GM23338 (cell line): ENCODE measurements at regions not wholly inside any gene's neighbourhood (a gene's known extent, or its start where the extent isn't known, plus 50 kb on each side); places are given as distances from the start of the nearest gene placed in this dataset.

Experiments
- ATAC-seq: fragments of 200-7000 bp; cut with Tn5 transposase; 3 replicates; pipeline ENCODE4 v1.9.1; 2020
- DNase-seq: peaks from one replicate; pipeline ENCODE4 v3.0.0-alpha.2; 2015; ENCODE audit warnings: low spot score
- H2AFZ ChIP-seq: fragments of 200-600 bp; sonication (generic); 2 replicates; pipeline ENCODE4 v1.8.0; 2016; ENCODE audit warnings: antibody characterized with exemption, mild to moderate bottlenecking, moderate library complexity
- H3F3A ChIP-seq: fragments of 200-600 bp; sonication (generic); replicated peaks from 2 replicates; pipeline ENCODE4 v1.8.0; 2017; ENCODE audit warnings: antibody characterized with exemption, mixed run types, low read depth
- H3K27ac ChIP-seq: fragments of 200-600 bp; sonication (generic); 2 replicates; pipeline ENCODE4 v1.6.1; 2016; ENCODE audit warnings: low read depth
- H3K27me3 ChIP-seq: fragments of 200-600 bp; sonication (generic); 2 replicates; pipeline ENCODE4 v1.8.0; 2016; ENCODE audit warnings: mild to moderate bottlenecking, mixed run types, moderate library complexity; ENCODE audit not compliant: insufficient read depth
- H3K36me3 ChIP-seq: fragments of 200-600 bp; sonication (generic); 2 replicates; pipeline ENCODE4 v1.8.0; 2016; ENCODE audit warnings: mild to moderate bottlenecking; ENCODE audit not compliant: insufficient read depth
- H3K4me1 ChIP-seq: fragments of 200-600 bp; sonication (generic); 2 replicates; pipeline ENCODE4 v1.8.0; 2016; ENCODE audit warnings: mild to moderate bottlenecking, moderate library complexity; ENCODE audit not compliant: insufficient read depth
- H3K4me2 ChIP-seq: fragments of 200-600 bp; sonication (generic); 2 replicates; pipeline ENCODE4 v1.7.1; 2017; ENCODE audit warnings: mixed run types
- H3K4me3 ChIP-seq: fragments of 200-600 bp; sonication (generic); 2 replicates; pipeline ENCODE4 v1.6.1; 2016; ENCODE audit warnings: mixed run types
- H3K79me2 ChIP-seq: fragments of 200-600 bp; sonication (generic); replicated peaks from 2 replicates; pipeline ENCODE4 v1.8.0; 2017; ENCODE audit warnings: mild to moderate bottlenecking; ENCODE audit not compliant: insufficient read depth
- H3K9me2 ChIP-seq: fragments of 200-600 bp; sonication (generic); 2 replicates; pipeline ENCODE4 v1.8.0; 2017; ENCODE audit not compliant: insufficient read depth
- H4K20me1 ChIP-seq: fragments of 200-600 bp; sonication (generic); replicated peaks from 2 replicates; pipeline ENCODE4 v1.8.0; 2017; ENCODE audit warnings: mild to moderate bottlenecking; ENCODE audit not compliant: insufficient read depth
- H3K27ac Mint-ChIP-seq: 2 replicates; pipeline ENCODE4 v1.8.0; 2020; ENCODE audit warnings: inconsistent platforms, mild to moderate bottlenecking, moderate library complexity, mixed read lengths
- H3K27me3 Mint-ChIP-seq: 3 replicates; pipeline ENCODE4 v1.8.0; 2022; ENCODE audit warnings: low read depth, mild to moderate bottlenecking, moderate library complexity, mixed read lengths, inconsistent platforms; ENCODE audit not compliant: insufficient read depth, poor library complexity
- H3K36me3 Mint-ChIP-seq: 3 replicates; pipeline ENCODE4 v1.8.0; 2021; ENCODE audit warnings: low read depth, mild to moderate bottlenecking, inconsistent platforms, moderate library complexity, mixed read lengths
- H3K4me1 Mint-ChIP-seq: 3 replicates; pipeline ENCODE4 v1.8.0; 2020; ENCODE audit warnings: mild to moderate bottlenecking, inconsistent platforms, mixed read lengths
- H3K4me3 Mint-ChIP-seq: 3 replicates; pipeline ENCODE4 v1.8.0; 2021; ENCODE audit warnings: moderate library complexity, mild to moderate bottlenecking, inconsistent platforms, mixed read lengths
- H3K9me3 Mint-ChIP-seq: 3 replicates; pipeline ENCODE4 v1.8.0; 2020; ENCODE audit warnings: moderate library complexity, mild to moderate bottlenecking, inconsistent platforms, mixed read lengths
- CREB1 ChIP-seq: fragments of 250-450 bp; sonication (Bioruptor Pico); IDR thresholded peaks from 2 replicates; pipeline ENCODE4 v1.5.0; 2020; ENCODE audit warnings: low read depth, mild to moderate bottlenecking, moderate library complexity
- EZH2 ChIP-seq: fragments of 200-600 bp; sonication (generic); IDR thresholded peaks from one replicate; pipeline ENCODE4 v1.8.0; 2017; ENCODE audit warnings: antibody characterized with exemption, mild to moderate bottlenecking, low read depth; ENCODE audit not compliant: unreplicated experiment
- EZH2phosphoT487 ChIP-seq: fragments of 200-600 bp; sonication (generic); IDR thresholded peaks from one replicate; pipeline ENCODE4 v1.8.1; 2018; ENCODE audit warnings: antibody characterized with exemption; ENCODE audit not compliant: unreplicated experiment
- JUNB ChIP-seq: IDR thresholded peaks from one replicate; pipeline ENCODE4 v1.6.1; 2016; ENCODE audit warnings: antibody characterized with exemption; ENCODE audit not compliant: unreplicated experiment
- NANOG ChIP-seq: IDR thresholded peaks from 2 replicates; pipeline ENCODE4 v1.6.1; 2016; ENCODE audit warnings: antibody characterized with exemption, borderline replicate concordance
- POLR2AphosphoS5 ChIP-seq: IDR thresholded peaks from 2 replicates; pipeline ENCODE4 v1.6.1; 2016; ENCODE audit warnings: antibody characterized with exemption, low read depth
- STAT1 ChIP-seq: IDR thresholded peaks from one replicate; pipeline ENCODE4 v1.6.1; 2016; ENCODE audit warnings: antibody characterized with exemption; ENCODE audit not compliant: unreplicated experiment
- ZNF114 ChIP-seq: fragments of 250-450 bp; sonication (Bioruptor Pico); IDR thresholded peaks from 2 replicates; pipeline ENCODE4 v1.5.0; 2020; ENCODE audit warnings: mild to moderate bottlenecking, moderate library complexity
- ZNF331 ChIP-seq: fragments of 250-450 bp; sonication (Bioruptor Pico); IDR thresholded peaks from 2 replicates; pipeline ENCODE4 v1.5.0; 2020; ENCODE audit warnings: low read depth, mild to moderate bottlenecking, moderate library complexity
- TF ChIP-seq, protein P1 (sequence below): IDR thresholded peaks from 2 replicates; pipeline ENCODE4 v1.6.1; 2016; ENCODE audit warnings: antibody characterized with exemption
- TF ChIP-seq, protein P2 (sequence below): IDR thresholded peaks from one replicate; pipeline ENCODE4 v1.6.1; 2018; ENCODE audit warnings: antibody characterized with exemption; ENCODE audit not compliant: unreplicated experiment
- TF ChIP-seq, protein P3 (sequence below): fragments of 250-450 bp; sonication (Bioruptor Pico); IDR thresholded peaks from 2 replicates; pipeline ENCODE4 v1.5.0; 2020; ENCODE audit warnings: mild to moderate bottlenecking, moderate library complexity
- TF ChIP-seq, protein P4 (sequence below), 2 experiments: fragments of 200-600 bp in 1 of 2; sonication (generic) in 1 of 2; conservative IDR thresholded peaks; 2 replicates each; pipeline versions ENCODE4 v1.5.1 to v1.6.1; 2016 to 2017; ENCODE audit warnings: antibody characterized with exemption in 2 of 2, low read depth in 2 of 2, mild to moderate bottlenecking in 2 of 2, moderate library complexity in 1 of 2

- peaks cover 13% of the 10 kb centered on the region; the same call in 1 of the 2 replicates for H3K9me2 ChIP-seq
- H3K4me1 ChIP-seq: peaks cover 11% of the 10 kb centered on the region
- no peak overlapping the region for H2AFZ ChIP-seq
- H3K9me3 Mint-ChIP-seq: no peaks in the 10 kb centered on the region
- no peaks in the 10 kb centered on the region for H3K36me3 Mint-ChIP-seq
- no peak for DNase-seq
- H3K4me2 ChIP-seq: no peak overlapping the region
- TF ChIP-seq, protein P1, sequence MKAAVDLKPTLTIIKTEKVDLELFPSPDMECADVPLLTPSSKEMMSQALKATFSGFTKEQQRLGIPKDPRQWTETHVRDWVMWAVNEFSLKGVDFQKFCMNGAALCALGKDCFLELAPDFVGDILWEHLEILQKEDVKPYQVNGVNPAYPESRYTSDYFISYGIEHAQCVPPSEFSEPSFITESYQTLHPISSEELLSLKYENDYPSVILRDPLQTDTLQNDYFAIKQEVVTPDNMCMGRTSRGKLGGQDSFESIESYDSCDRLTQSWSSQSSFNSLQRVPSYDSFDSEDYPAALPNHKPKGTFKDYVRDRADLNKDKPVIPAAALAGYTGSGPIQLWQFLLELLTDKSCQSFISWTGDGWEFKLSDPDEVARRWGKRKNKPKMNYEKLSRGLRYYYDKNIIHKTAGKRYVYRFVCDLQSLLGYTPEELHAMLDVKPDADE: no peak
- TF ChIP-seq EZH2phosphoT487 (no peak), NANOG (no peak), POLR2AphosphoS5 (no peak), EZH2 (no peak), STAT1 (no peak), JUNB (no peak), ZNF331 (CRISPR knock-in tag) (no peak), ZNF114 (CRISPR knock-in tag) (no peak), CREB1 (no peak)
- TF ChIP-seq, protein P2, sequence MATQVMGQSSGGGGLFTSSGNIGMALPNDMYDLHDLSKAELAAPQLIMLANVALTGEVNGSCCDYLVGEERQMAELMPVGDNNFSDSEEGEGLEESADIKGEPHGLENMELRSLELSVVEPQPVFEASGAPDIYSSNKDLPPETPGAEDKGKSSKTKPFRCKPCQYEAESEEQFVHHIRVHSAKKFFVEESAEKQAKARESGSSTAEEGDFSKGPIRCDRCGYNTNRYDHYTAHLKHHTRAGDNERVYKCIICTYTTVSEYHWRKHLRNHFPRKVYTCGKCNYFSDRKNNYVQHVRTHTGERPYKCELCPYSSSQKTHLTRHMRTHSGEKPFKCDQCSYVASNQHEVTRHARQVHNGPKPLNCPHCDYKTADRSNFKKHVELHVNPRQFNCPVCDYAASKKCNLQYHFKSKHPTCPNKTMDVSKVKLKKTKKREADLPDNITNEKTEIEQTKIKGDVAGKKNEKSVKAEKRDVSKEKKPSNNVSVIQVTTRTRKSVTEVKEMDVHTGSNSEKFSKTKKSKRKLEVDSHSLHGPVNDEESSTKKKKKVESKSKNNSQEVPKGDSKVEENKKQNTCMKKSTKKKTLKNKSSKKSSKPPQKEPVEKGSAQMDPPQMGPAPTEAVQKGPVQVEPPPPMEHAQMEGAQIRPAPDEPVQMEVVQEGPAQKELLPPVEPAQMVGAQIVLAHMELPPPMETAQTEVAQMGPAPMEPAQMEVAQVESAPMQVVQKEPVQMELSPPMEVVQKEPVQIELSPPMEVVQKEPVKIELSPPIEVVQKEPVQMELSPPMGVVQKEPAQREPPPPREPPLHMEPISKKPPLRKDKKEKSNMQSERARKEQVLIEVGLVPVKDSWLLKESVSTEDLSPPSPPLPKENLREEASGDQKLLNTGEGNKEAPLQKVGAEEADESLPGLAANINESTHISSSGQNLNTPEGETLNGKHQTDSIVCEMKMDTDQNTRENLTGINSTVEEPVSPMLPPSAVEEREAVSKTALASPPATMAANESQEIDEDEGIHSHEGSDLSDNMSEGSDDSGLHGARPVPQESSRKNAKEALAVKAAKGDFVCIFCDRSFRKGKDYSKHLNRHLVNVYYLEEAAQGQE: no peak
- TF ChIP-seq, protein P3, sequence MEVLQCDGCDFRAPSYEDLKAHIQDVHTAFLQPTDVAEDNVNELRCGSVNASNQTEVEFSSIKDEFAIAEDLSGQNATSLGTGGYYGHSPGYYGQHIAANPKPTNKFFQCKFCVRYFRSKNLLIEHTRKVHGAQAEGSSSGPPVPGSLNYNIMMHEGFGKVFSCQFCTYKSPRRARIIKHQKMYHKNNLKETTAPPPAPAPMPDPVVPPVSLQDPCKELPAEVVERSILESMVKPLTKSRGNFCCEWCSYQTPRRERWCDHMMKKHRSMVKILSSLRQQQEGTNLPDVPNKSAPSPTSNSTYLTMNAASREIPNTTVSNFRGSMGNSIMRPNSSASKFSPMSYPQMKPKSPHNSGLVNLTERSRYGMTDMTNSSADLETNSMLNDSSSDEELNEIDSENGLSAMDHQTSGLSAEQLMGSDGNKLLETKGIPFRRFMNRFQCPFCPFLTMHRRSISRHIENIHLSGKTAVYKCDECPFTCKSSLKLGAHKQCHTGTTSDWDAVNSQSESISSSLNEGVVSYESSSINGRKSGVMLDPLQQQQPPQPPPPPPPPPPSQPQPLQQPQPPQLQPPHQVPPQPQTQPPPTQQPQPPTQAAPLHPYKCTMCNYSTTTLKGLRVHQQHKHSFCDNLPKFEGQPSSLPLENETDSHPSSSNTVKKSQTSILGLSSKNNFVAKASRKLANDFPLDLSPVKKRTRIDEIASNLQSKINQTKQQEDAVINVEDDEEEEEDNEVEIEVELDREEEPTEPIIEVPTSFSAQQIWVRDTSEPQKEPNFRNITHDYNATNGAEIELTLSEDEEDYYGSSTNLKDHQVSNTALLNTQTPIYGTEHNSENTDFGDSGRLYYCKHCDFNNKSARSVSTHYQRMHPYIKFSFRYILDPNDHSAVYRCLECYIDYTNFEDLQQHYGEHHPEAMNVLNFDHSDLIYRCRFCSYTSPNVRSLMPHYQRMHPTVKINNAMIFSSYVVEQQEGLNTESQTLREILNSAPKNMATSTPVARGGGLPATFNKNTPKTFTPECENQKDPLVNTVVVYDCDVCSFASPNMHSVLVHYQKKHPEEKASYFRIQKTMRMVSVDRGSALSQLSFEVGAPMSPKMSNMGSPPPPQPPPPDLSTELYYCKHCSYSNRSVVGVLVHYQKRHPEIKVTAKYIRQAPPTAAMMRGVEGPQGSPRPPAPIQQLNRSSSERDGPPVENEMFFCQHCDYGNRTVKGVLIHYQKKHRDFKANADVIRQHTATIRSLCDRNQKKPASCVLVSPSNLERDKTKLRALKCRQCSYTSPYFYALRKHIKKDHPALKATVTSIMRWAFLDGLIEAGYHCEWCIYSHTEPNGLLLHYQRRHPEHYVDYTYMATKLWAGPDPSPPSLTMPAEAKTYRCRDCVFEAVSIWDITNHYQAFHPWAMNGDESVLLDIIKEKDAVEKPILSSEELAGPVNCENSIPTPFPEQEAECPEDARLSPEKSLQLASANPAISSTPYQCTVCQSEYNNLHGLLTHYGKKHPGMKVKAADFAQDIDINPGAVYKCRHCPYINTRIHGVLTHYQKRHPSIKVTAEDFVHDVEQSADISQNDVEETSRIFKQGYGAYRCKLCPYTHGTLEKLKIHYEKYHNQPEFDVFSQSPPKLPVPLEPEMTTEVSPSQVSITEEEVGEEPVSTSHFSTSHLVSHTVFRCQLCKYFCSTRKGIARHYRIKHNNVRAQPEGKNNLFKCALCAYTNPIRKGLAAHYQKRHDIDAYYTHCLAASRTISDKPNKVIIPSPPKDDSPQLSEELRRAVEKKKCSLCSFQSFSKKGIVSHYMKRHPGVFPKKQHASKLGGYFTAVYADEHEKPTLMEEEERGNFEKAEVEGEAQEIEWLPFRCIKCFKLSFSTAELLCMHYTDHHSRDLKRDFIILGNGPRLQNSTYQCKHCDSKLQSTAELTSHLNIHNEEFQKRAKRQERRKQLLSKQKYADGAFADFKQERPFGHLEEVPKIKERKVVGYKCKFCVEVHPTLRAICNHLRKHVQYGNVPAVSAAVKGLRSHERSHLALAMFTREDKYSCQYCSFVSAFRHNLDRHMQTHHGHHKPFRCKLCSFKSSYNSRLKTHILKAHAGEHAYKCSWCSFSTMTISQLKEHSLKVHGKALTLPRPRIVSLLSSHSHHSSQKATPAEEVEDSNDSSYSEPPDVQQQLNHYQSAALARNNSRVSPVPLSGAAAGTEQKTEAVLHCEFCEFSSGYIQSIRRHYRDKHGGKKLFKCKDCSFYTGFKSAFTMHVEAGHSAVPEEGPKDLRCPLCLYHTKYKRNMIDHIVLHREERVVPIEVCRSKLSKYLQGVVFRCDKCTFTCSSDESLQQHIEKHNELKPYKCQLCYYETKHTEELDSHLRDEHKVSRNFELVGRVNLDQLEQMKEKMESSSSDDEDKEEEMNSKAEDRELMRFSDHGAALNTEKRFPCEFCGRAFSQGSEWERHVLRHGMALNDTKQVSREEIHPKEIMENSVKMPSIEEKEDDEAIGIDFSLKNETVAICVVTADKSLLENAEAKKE (CRISPR knock-in tag): no peak
- TF ChIP-seq, protein P4, sequence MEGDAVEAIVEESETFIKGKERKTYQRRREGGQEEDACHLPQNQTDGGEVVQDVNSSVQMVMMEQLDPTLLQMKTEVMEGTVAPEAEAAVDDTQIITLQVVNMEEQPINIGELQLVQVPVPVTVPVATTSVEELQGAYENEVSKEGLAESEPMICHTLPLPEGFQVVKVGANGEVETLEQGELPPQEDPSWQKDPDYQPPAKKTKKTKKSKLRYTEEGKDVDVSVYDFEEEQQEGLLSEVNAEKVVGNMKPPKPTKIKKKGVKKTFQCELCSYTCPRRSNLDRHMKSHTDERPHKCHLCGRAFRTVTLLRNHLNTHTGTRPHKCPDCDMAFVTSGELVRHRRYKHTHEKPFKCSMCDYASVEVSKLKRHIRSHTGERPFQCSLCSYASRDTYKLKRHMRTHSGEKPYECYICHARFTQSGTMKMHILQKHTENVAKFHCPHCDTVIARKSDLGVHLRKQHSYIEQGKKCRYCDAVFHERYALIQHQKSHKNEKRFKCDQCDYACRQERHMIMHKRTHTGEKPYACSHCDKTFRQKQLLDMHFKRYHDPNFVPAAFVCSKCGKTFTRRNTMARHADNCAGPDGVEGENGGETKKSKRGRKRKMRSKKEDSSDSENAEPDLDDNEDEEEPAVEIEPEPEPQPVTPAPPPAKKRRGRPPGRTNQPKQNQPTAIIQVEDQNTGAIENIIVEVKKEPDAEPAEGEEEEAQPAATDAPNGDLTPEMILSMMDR (conservative IDR thresholded peaks at IDR 0.05; ENCODE audit: low read depth in 2 of 2): no peak
- no peaks in the 10 kb centered on the region for H3K79me2 ChIP-seq
- H4K20me1 ChIP-seq: no peaks in the 10 kb centered on the region
- H3K4me1 Mint-ChIP-seq: peaks cover 21% of the 10 kb centered on the region
- ATAC-seq: no peak
- H3K27ac ChIP-seq: no peak overlapping the region
- H3K27ac Mint-ChIP-seq: no peak overlapping the region
- no peaks in the 10 kb centered on the region for H3K36me3 ChIP-seq
- peaks cover 2% of the 10 kb centered on the region for H3K27me3 Mint-ChIP-seq
- no peaks in the 10 kb centered on the region for H3K27me3 ChIP-seq
- H3F3A ChIP-seq: no peaks in the 10 kb centered on the region
- H3K4me3 ChIP-seq: no peak overlapping the region
- no peak overlapping the region for H3K4me3 Mint-ChIP-seq
Observed at GRCh38 chr21:26739189-26739588, 106.0 kb downstream of the ADAMTS1 start.
